Skeletal muscle tissue (tissue), 3 donors: ENCODE measurements at regions not wholly inside any gene's neighbourhood (a gene's known extent, or its start where the extent isn't known, plus 50 kb on each side); places are given as distances from the start of the nearest gene placed in this dataset.

ENCODE experiments used
- H3K27ac ChIP-seq: one replicate; pipeline ENCODE4 v1.7.0; 2013; ENCODE audit warnings: mild to moderate bottlenecking, low read depth, low read length, inconsistent platforms
- H3K27me3 ChIP-seq, 3 donors: one replicate each; pipeline ENCODE4 v1.7.0; 2013; ENCODE audit warnings: low read length in 3 of 3; ENCODE audit not compliant: control insufficient read depth in 3 of 3, insufficient read depth in 3 of 3
- H3K36me3 ChIP-seq, 3 donors: one replicate each; pipeline ENCODE4 v1.7.0; 2013; ENCODE audit warnings: low read length in 3 of 3; ENCODE audit not compliant: control insufficient read depth in 3 of 3, insufficient read depth in 3 of 3
- H3K4me1 ChIP-seq, 3 donors: one replicate each; pipeline ENCODE4 v1.7.0; 2013; ENCODE audit warnings: low read length in 3 of 3, mild to moderate bottlenecking in 3 of 3; ENCODE audit not compliant: control insufficient read depth in 3 of 3, insufficient read depth in 3 of 3
- H3K4me3 ChIP-seq, 3 donors: one replicate each; pipeline ENCODE4 v1.7.0; 2013; ENCODE audit warnings: low read length in 3 of 3
- H3K9ac ChIP-seq, 3 donors: one replicate each; pipeline ENCODE4 v1.7.0; 2013; ENCODE audit warnings: low read length in 3 of 3, mild to moderate bottlenecking in 3 of 3, moderate library complexity in 2 of 3, low read depth in 1 of 3
- H3K9me3 ChIP-seq, 3 donors: one replicate each; pipeline ENCODE4 v1.7.0; 2013; ENCODE audit warnings: low read length in 3 of 3; ENCODE audit not compliant: control insufficient read depth in 3 of 3
- donor health status: Osteomylitis.

DNA sequence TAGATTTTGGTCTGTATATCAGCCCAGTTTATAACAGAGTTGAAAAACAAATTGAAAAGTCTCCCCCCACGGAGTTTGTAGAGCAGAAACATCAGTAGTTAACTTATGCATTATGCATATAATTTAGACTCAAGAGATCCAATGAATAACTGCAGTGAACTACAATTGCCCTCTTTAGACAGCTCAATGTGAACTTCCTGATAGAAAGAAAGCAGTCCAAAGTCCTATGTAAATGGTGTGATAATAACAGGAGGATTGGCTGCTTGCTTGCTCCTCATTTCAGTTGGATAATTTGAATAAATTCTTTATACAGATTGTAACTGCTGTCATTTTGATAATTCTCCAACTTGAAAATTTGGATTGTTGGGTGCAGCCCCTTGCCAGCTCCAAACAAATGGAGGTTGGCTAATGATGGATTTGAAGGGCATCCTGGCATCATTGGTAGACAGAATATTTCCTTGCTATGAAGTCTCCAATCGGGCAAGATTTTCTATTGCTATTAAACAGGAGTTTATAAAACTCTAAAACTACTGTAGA is 297.1 kb downstream of the ASXL3 start:
- no peaks in the 10 kb centered on the region for H3K36me3 ChIP-seq

DNA sequence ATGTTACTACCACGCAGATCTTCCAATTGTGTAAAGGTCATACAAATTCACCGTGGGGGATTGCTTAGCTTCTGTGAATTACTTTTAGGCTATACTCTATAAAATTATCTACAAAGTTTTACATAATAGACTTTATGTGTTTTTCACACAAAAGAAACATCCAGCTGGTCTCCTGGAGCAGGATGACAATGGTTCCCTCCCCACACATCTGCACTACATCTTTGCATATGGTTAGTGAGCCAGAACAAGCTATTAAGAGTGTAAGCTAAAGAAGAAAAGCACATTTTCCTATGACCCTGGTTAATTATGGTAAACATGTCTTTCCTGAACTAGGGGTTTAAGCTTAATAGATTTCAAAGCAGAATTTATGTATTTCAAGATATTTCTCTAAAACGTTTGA is 295.1 kb downstream of the ASXL3 start:
- H3K27me3 ChIP-seq = no peaks in the 10 kb centered on the region
- H3K9me3 ChIP-seq = no peaks in the 10 kb centered on the region
- H3K36me3 ChIP-seq = no peaks in the 10 kb centered on the region
- no peaks in the 10 kb centered on the region for H3K4me1 ChIP-seq
- no peak overlapping the region for H3K27ac ChIP-seq
- no peak overlapping the region for H3K4me3 ChIP-seq
- no peak overlapping the region for H3K9ac ChIP-seq

More for the DNA sequence above, 297.1 kb downstream of the ASXL3 start:
- Histone ChIP-seq H3K4me1 (no peaks in the 10 kb centered on the region), H3K27me3 (no peaks in the 10 kb centered on the region), H3K4me3 (no peak overlapping the region), H3K9ac (no peak overlapping the region), H3K9me3 (no peaks in the 10 kb centered on the region), H3K27ac (no peak overlapping the region)

DNA sequence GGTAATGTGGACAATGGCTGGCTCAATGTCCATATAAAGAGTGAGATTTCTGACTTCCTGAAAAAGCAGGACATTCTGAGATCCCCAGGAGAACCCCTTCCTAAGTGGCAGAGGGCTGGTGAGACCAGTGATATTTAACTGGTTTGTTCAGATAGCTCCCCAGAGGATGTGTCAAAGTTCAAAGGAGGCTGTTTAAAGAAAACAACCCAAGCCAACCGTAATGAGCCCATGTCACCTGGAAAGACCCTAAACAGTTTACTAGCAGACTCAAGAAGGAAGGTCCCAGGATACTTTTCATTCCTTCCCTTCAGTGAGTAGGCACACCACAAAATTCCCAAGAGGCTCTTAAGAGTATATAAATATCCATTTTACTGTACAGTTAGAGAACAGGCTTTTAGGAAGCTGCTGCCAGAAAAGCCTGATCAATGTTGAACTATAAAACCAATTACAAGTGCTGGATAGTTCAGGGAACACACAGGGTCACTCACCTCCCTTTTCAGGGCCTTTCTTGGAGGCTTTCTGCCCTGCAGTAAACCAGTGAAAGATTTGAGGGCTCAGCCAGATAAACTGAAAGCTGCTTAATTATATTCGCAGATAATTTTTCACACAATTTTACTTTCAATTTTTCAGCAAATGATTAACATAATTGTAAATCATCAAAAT is 293.5 kb downstream of the ASXL3 start:
- Histone ChIP-seq H3K9ac (no peak overlapping the region), H3K36me3 (no peaks in the 10 kb centered on the region), H3K4me3 (no peak overlapping the region), H3K4me1 (no peaks in the 10 kb centered on the region), H3K9me3 (no peaks in the 10 kb centered on the region), H3K27me3 (no peaks in the 10 kb centered on the region), H3K27ac (no peak overlapping the region)

GRCh38 chr18:33870059-33870458 is 292.0 kb downstream of the ASXL3 start:
- H3K9ac ChIP-seq = no peak overlapping the region
- H3K36me3 ChIP-seq = no peaks in the 10 kb centered on the region
- H3K4me1 ChIP-seq = no peaks in the 10 kb centered on the region
- no peak overlapping the region for H3K27ac ChIP-seq
- H3K27me3 ChIP-seq = no peaks in the 10 kb centered on the region
- H3K9me3 ChIP-seq = no peaks in the 10 kb centered on the region
- H3K4me3 ChIP-seq = no peak overlapping the region

- H3K9ac ChIP-seq = no peak overlapping the region
- no peaks in the 10 kb centered on the region for H3K4me1 ChIP-seq
- peaks cover 0 to 6% (median 4%) of the 10 kb centered on the region in 3 donors for H3K9me3 ChIP-seq
- no peaks in the 10 kb centered on the region for H3K27me3 ChIP-seq
- no peak overlapping the region for H3K27ac ChIP-seq
- no peak overlapping the region for H3K4me3 ChIP-seq
- no peaks in the 10 kb centered on the region for H3K36me3 ChIP-seq
Observed at GRCh38 chr18:33866386-33866785, 288.4 kb downstream of the ASXL3 start.

DNA sequence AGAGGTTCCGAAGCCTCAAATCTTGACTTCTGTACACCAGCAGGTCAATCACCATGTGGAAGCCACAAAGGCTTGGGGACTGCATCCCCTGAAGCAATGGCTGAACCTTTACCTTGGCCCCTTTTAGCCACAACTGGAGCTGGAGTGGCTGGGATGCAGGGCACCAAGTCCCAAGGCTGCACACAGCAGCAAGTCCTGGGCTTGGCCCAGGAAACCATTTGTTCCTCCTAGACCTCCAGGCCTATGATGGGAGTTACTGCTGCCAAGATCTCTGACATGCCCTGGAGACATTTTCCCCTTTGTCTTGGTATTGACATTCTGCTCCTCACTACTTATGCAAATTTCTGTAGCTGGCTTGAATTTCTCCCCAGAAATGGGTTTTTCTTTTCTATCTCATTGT is 285.9 kb downstream of the ASXL3 start:
- H3K27ac ChIP-seq = no peak overlapping the region
- no peaks in the 10 kb centered on the region for H3K36me3 ChIP-seq
- no peaks in the 10 kb centered on the region for H3K27me3 ChIP-seq
- peaks cover 0 to 6% (median 4%) of the 10 kb centered on the region in 3 donors for H3K9me3 ChIP-seq
- H3K9ac ChIP-seq = no peak overlapping the region
- H3K4me3 ChIP-seq = no peak overlapping the region
- H3K4me1 ChIP-seq = no peaks in the 10 kb centered on the region

- Histone ChIP-seq H3K4me1 (no peaks in the 10 kb centered on the region), H3K4me3 (no peak overlapping the region), H3K27ac (no peak overlapping the region), H3K36me3 (no peaks in the 10 kb centered on the region), H3K9me3 (no peaks in the 10 kb centered on the region), H3K27me3 (no peaks in the 10 kb centered on the region), H3K9ac (no peak overlapping the region)
Observed at GRCh38 chr18:33854827-33855139, 276.8 kb downstream of the ASXL3 start.

- no peak overlapping the region for H3K9ac ChIP-seq
- no peak overlapping the region for H3K27ac ChIP-seq
- H3K4me1 ChIP-seq = no peaks in the 10 kb centered on the region
- no peaks in the 10 kb centered on the region for H3K9me3 ChIP-seq
- no peaks in the 10 kb centered on the region for H3K36me3 ChIP-seq
- no peak overlapping the region for H3K4me3 ChIP-seq
- H3K27me3 ChIP-seq = no peaks in the 10 kb centered on the region
Observed at GRCh38 chr18:33854086-33854826, 276.2 kb downstream of the ASXL3 start.

DNA sequence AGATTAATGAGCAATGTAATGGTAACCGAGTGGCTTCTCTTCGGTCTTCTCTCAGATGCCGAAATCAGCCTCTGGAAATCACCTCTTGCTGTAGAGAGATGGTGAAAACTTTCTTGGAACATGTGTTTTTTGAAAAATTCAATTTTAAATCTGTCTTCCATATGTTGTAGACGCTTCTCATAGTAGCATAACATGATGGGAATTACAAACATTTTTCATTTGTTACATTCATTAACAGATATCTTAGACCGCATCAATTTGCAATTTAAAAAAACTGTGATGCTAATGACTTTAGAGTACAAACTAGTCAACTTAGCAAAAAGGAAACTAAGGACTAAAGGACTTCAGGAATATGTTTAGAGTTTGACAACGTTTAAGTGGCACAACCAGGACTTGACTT is 275.2 kb downstream of the ASXL3 start:
- H3K4me1 ChIP-seq = no peaks in the 10 kb centered on the region
- no peaks in the 10 kb centered on the region for H3K9me3 ChIP-seq
- H3K4me3 ChIP-seq = no peak overlapping the region
- H3K9ac ChIP-seq = no peak overlapping the region
- no peaks in the 10 kb centered on the region for H3K36me3 ChIP-seq
- no peaks in the 10 kb centered on the region for H3K27me3 ChIP-seq
- H3K27ac ChIP-seq = no peak overlapping the region

DNA sequence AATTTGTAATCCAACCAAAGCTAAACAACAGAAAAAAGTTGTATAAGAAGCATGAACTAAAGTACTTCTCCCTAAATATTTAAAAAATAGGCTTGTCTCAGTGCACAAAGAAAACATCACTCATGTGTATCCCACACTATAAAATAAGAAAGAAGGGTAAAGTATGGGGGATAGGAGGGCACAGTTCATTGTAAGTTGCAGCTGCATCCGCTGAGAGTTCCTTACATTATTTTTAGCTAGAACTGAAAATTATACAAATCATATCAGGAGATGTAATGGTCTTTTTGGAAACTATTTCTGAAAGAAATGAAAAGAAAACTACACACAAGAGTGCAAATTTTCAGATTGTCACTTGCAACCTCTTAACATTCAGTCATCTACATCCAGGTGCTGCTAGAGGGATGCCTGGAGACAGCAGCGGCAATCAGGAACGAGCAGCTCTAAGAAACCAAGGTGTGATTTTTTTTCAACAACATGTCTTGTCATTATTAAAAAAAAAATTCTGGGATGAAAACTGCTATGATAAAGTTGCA is 273.6 kb downstream of the ASXL3 start:
- H3K9ac ChIP-seq = no peak overlapping the region
- no peaks in the 10 kb centered on the region for H3K9me3 ChIP-seq
- no peaks in the 10 kb centered on the region for H3K27me3 ChIP-seq
- no peaks in the 10 kb centered on the region for H3K36me3 ChIP-seq
- no peak overlapping the region for H3K4me3 ChIP-seq
- H3K27ac ChIP-seq = no peak overlapping the region
- H3K4me1 ChIP-seq = no peaks in the 10 kb centered on the region
